Left renal cortex interstitium (tissue), 4 donors: ENCODE measurements at regions not wholly inside any gene's neighbourhood (a gene's known extent, or its start where the extent isn't known, plus 50 kb on each side); places are given as distances from the start of the nearest gene placed in this dataset.

ENCODE experiments used
- DNase-seq, 4 donors: peaks; one replicate each; pipeline ENCODE4 v3.0.0-alpha.2; 2013; ENCODE audit warnings: low read depth in 4 of 4, low spot score in 2 of 4, missing footprints in 1 of 4

GRCh38 chr16:27708651-27709050 lies 158.7 kb downstream of the KATNIP start:
- no peak for DNase-seq

GRCh38 chr16:27712251-27712711 lies 162.3 kb downstream of the KATNIP start:
- DNase-seq = no peak

DNA sequence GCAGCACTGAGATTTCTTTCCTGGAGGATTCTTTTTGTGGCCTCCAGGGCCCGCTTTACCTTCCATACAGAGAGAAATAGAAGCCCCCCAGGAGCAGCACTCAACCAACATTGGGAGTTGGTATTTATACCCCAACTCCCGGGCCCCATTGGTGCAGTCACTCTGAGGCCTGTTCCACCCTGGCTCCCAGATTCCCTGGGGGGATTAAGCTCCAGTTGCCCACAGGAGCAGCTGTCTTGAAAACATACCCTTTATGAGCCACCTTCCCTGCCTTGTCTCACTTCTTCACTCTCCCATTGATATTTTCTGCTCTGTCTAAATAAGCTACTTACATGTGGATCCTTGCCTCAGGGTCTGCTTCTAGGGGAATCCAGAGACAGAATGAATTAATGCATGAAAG lies 167.8 kb downstream of the KATNIP start:
- no peak for DNase-seq

- no peak for DNase-seq
These were observed 168.5 kb downstream of the KATNIP start for GRCh38 chr16:27718201-27719105.

GRCh38 chr16:27719106-27719445 lies 169.1 kb downstream of the KATNIP start:
- DNase-seq = no peak

DNA sequence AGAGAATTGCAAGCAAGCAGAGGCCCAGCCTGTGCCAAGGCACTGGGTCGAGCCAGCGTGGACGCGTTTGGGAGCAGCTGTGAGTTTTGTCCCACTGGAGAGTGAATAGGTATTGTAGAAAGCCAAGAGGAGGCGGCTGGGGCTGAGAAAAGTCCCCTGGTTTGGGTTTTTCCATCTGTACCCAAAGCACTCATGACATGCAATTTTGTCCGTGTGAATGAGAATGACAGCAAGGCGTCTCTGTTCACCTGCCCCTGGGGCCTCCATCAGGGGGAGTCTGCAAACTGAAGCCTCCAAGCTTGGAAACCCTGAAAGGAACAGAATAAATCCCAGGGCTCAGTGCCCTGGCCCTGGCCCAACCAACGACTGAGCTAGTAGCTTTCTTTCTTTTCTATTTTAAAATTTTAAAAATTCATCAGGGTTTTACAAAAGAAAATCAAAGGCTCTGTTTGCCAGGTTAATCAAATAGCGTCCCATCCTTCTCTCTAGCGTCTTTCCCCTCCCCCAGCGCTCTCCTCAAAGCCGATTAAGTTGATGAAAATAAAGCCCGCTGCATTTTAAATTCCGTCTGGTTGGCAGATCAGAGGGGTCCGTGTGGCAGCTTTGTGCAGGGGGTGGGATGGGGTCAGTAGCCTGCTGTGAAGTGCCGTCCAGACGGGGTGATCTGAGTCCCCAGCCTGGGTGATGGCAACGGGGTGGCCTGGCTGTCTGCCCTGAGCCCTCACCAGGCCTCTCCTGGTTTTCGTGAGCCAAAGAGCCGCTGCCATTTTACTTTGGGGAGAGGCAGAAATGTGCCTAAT lies 171.0 kb downstream of the KATNIP start:
- DNase-seq = no peak

- DNase-seq = no peak
These were observed 171.7 kb downstream of the KATNIP start for GRCh38 chr16:27721531-27722181.

DNA sequence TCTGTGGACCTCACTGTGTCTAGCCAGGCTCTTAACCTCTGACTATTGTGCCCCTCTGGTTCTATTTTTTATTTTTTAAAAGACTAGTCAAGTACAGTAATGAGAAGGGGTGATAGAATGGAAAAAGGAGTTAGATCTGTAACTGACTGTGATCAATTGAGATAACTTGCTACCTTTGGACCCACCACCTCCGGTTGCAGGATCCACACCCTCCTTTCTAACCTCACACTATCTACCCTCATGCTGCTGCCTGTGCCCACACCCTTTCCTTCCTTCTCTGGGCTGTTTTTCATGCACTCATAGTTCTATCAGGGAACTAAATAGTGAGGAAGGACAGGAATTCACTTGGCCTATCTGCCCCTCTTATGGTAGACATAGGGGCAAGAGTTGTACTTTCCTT lies 172.3 kb downstream of the KATNIP start:
- no peak for DNase-seq

GRCh38 chr16:27722892-27723450 lies 173.0 kb downstream of the KATNIP start:
- DNase-seq = no peak

GRCh38 chr16:27723711-27724481 lies 174.0 kb downstream of the KATNIP start:
- DNase-seq = no peak

DNA sequence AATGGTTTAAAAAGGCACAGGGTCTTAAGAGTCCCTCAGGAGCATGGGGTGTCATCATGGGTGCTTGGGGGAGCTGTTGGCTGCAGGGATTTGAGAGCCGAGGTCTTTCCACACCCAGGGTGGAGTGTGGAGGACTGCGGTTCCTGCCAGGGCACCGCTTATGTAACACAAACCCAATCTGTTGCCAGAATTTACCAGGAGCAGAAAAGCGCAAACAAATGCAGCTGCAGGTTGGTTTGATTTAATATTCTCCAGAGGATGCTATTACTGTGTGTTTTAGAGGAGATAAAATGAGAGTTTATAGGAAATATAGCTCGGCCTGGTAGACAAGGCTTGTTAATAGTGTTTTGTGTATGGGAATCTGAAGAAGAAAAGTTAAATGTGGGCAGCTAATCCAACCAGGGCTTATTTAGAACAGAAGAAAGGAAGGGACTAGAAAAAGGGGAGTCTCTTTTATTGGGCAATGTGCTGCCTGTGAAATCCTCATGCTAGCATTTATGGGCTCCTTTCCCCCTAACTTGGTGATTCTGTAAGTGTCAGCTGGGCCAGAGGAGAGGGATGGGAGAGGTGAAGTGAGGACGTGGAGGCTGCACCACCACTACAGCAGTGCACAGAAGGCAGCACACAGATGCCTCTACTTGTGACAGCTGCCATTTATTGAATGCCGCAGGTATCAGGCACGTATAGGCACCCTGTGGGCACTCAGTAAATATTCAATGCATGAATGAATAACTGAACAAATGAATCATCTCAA lies 174.7 kb downstream of the KATNIP start:
- DNase-seq = no peak

GRCh38 chr16:27725236-27726000 lies 175.5 kb downstream of the KATNIP start:
- DNase-seq = no peak

DNA sequence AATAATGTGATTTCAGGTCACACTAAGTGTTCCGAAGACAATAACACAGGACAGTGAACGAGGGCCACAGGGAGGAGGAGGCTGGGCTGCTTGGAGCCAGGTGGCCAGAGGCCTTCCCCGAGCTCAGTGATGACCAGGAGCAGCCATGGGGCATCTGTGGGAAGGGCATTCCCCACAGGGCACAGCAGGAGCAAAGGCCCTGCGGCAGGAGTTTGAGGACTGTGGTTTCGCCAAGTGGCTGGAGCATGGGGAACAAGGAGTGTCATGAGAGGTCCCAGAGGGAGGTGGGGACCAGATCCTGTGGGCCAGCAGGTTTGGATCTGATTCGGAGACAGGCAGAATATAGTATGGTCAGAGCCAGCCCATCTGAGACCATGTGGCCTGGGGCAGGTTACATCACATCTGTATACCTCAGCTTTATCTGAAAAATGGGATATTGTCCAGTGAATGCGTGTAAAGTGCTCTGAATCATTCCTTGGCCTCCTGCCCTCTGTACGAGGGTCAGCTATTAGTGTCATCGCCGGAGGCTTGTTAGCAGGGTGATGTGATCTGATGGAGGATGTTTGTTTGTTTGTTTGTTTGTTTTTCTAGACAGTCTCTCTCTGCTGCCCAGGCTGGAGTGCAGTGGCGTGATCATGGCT lies 176.8 kb downstream of the KATNIP start:
- DNase-seq = no peak

DNA sequence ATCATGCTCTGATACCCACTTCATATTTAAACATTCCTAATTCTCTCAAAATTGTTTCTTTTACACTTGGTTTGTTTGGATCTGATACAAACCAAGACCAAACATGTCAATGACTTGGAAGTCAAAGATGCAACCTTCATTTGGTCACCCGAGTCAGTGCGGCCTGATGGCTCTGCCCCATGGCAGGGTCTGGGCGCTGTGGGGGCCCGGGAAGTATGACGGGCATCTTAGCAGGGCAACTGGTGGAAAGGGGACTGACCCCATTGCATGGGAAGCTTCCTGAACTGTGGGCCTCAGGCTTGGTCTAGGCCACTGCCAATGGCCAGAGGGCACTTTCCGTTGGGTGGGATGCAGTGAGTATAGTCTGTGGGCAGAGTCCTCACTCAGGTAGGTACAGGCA lies 178.0 kb downstream of the KATNIP start:
- DNase-seq = no peak

DNA sequence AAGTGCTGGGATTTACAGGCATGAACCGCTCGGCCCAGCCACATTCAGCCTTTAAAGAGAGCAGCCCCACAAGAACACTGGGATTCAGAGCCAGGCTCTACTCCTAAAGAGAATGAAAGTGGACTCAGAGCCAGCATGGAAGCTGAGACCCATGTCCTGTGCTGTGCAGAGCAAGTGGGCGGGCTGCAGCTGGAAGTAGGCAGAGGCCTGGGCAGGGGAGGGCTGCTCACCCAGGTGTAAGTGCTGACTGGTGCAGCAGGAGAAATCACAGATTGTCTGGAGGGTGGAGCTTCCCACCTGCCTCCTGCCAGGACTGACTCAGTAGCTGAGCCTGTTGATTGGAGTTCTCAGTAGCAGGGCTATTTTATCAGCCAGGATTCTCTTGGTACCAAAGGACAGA lies 178.7 kb downstream of the KATNIP start:
- no peak for DNase-seq

- DNase-seq = no peak
These were observed 179.8 kb downstream of the KATNIP start for GRCh38 chr16:27729516-27730304.

GRCh38 chr16:27730661-27731210 lies 180.8 kb downstream of the KATNIP start:
- DNase-seq = no peak
